ENCODE measurements at regions not wholly inside any gene's neighbourhood (a gene's known extent, or its start where the extent isn't known, plus 50 kb on each side); places are given as distances from the start of the nearest gene placed in this dataset.

GRCh38 chr2:121972203-121972602 lies 216.8 kb downstream of the TSN start:
- DNase-seq, result no peak

- peak; percentile 62 for DNase-seq
Observed at GRCh38 chr2:121974897-121975661, 219.6 kb downstream of the TSN start.

GRCh38 chr2:121976926-121977325 lies 221.5 kb downstream of the TSN start:
- DNase-seq, result no peak

GRCh38 chr2:121977326-121977725 lies 221.9 kb downstream of the TSN start:
- DNase-seq, result no peak

GRCh38 chr2:121992700-121993099 lies 237.2 kb downstream of the TSN start:
- DNase-seq, result no peak

GRCh38 chr2:121993682-121994081 lies 238.2 kb downstream of the TSN start:
- DNase-seq, result no peak

- DNase-seq, result no peak
Observed at GRCh38 chr2:121994238-121995206, 239.1 kb downstream of the TSN start.

- DNase-seq, result no peak
Observed at GRCh38 chr2:121998751-121999150, 243.3 kb downstream of the TSN start.

- no peak for DNase-seq
Observed at GRCh38 chr2:121999264-121999663, 243.8 kb downstream of the TSN start.

- DNase-seq, result no peak
Observed at GRCh38 chr2:122000556-122001340, 245.3 kb downstream of the TSN start.

GRCh38 chr2:122001441-122001874 lies 246.0 kb downstream of the TSN start:
- no peak for DNase-seq

GRCh38 chr2:122003196-122003940 lies 247.9 kb downstream of the TSN start:
- no peak for DNase-seq

GRCh38 chr2:122007126-122007525 lies 251.7 kb downstream of the TSN start:
- DNase-seq, result no peak

GRCh38 chr2:122007577-122007976 lies 252.1 kb downstream of the TSN start:
- no peak for DNase-seq

GRCh38 chr2:122009561-122009960 lies 254.1 kb downstream of the TSN start:
- no peak for DNase-seq

- no peak for DNase-seq
Observed at GRCh38 chr2:122011493-122012270, 256.2 kb downstream of the TSN start.

- no peak for DNase-seq
Observed at GRCh38 chr2:122018736-122019135, 263.3 kb downstream of the TSN start.

GRCh38 chr2:122019724-122020123 lies 264.3 kb downstream of the TSN start:
- DNase-seq, result no peak

GRCh38 chr2:122020377-122020776 lies 264.9 kb downstream of the TSN start:
- no peak for DNase-seq

GRCh38 chr2:122021941-122022340 lies 266.5 kb downstream of the TSN start:
- no peak for DNase-seq

- DNase-seq, result no peak
Observed at GRCh38 chr2:122022531-122022930, 267.1 kb downstream of the TSN start.

Measured in CD4-positive, alpha-beta T cell treated with Interleukin-12 subunit alpha and Interleukin-12 subunit beta, for 1 hour (primary cell).